GM18858 (cell line): ENCODE measurements at regions not wholly inside any gene's neighbourhood (a gene's known extent, or its start where the extent isn't known, plus 50 kb on each side); places are given as distances from the start of the nearest gene placed in this dataset.
A peak's percentile ranks its signal among the peaks of the same experiment; 100 is the strongest.
"Not testable (repeated sequence)": the region's sequence is repeated elsewhere in the genome, so short reads cannot be mapped to it uniquely, and the experiment has no call there.

Source experiments
- ATAC-seq: cut with Tn5 transposase; IDR thresholded peaks from one replicate; pipeline ENCODE4 v1.9.1; 2021; ENCODE audit not compliant: unreplicated experiment

DNA sequence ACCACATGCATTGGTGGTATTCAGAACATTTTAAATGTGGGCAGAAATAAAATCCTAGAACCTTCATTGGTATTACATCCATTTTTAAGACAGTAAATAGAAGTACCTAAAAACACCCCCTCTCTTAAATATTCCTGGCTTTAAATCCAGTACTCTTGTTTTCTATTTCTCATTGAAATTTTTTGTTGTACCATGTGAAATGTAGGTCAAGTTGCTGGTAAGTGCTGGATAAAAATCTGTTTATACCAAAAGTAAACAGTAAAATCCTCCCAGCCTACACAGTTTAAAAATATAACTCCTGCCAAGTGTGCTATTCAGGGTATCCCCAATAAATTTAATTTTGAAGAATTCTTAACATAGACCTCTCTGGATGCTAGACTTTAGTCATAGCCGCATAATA, 75.0 kb upstream of the FST start:
- no peak for ATAC-seq

GRCh38 chr5:53406630-53407316, 73.7 kb upstream of the FST start:
- ATAC-seq = no peak

DNA sequence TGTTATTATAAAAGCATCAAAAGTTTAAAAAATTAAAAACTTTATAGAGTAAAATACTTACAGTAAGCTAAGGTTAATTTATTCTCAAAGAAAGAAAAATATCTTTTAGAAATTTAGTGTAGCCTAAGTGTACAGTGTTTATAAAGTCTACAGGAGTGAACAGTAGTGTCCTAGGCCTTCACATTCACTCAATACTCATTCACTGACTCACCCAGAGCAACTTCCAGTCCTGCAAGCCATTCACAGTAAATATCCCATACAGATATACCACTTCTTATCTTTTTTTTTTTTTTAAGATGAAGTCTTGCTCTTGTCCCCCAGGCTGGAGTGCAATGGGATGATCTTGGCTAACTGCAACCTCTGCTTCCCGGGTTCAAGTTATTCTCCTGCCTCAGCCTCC, 73.1 kb upstream of the FST start:
- ATAC-seq = no peak

DNA sequence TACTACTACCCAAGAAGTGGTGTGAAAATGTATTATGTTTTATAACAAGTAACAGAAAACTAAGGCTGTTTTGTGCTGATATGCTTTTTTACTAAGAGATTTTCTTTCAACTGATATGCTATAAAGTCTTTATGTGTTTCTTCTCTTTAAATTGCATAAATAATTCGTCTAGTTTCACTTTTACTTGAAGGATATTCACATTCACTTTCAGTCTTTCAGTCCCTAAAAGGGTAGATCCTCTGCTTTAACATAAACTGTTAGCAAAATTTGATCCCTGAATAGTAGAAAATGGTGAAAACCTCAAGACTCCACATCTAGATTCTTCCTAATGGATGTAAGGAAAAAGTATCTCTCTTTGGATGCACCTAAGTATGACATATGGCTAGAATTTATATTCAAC, 69.0 kb upstream of the FST start:
- ATAC-seq = peak; percentile 60

DNA sequence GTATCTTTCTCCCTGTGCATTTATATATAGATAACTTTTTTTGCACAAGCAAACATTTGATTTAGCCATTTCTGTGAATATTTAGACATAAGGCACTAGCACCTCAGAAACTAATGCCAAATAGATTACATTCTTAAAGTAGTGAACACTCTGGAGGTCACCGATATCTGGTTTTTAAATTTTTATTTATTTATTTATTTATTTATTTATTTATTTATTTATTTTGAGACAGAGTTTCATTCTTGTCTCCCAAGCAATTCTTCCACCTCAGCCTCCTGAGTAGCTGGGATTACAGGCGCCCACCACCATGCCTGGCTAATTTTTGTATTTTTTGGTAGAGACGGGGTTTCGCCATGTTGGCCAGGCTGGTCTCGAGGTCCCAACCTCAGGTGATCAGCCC, 67.9 kb upstream of the FST start:
- ATAC-seq = not testable (repeated sequence)

DNA sequence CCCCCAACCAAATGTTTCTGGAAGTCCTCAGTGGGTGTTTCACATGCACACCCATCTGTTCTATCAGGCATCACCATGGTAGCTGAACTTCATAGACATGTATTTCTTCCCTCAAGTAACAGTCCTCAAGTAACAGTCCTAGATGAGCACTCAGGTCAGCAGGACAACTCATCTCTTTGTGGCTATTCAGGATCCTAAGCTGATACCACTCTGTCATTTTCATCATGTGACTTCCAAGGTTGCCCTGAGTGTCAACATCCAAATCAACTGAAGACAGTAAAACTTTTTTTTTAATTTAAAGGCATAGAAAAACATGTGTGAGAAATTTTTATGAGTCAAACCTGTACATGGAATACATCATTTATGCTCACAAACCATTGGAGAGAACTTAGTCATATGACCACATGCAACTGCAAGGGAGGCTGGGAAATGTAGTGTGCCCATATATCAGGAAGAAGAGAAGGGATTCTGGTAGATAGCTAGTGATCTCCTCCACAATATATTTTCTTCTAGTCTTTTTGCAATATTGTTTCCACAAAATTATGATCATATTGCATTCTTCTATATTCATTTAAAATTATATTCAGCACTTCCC, 64.2 kb upstream of the FST start:
- no peak for ATAC-seq

DNA sequence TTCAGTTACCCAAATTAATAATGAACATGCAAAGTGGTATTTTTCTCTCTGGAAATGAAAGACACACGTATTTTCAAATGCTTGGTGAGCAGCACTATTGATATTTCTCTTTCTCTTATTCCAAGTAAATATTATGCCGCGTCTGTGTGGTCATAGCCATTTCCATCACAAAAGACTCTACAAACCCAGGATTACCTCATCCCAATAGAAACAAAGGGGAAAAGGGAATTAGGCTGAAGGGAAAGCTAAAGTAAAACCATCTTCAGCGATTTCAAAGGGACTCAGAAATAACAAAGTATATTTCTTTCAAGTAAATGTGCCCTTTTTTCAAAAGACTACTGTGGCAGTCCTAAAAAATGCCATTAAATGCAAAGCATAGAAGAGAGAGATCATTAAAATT, 62.0 kb upstream of the FST start:
- ATAC-seq = no peak

DNA sequence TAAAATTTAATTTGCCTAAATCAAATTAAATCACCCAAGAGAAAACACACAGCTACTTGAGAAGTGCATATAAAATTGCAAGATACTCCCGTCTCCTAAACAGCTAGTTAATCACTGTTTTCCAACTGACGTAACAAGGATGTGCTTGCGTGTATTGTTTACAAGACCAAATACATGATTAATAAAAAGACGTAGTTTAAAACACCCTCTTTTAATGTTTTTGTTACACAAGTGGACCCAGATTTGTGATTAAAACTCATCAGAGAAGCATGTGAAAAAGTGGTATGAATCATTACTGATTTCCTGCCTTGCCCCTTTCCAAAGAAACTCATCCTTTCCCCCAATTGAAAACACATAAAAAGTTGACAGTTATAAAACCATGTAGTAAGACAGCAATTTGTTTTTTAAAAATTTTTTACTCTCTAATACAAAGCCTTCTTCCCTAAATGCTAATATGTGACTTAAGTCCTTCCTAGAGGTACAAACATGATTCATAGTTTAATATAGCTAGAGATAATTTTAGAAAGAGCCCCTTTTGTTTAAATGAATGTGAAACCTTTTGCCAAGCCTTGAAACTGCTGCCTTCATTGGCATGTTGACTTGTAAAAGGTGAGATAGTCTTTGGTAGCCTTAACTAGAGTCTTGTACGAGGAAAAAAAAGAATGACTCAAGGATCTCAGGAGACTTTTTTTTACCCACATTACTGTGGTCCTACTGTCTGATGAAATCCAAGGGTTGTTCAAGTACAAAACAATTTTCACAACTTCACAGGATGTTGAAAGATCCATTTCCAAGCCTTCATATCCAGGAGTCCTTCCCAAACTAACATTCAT, 61.4 kb upstream of the FST start:
- no peak for ATAC-seq

- ATAC-seq = no peak
Observed at GRCh38 chr5:53422539-53422938, 57.9 kb upstream of the FST start.

- no peak for ATAC-seq
Observed at GRCh38 chr5:53423724-53424123, 56.7 kb upstream of the FST start.

DNA sequence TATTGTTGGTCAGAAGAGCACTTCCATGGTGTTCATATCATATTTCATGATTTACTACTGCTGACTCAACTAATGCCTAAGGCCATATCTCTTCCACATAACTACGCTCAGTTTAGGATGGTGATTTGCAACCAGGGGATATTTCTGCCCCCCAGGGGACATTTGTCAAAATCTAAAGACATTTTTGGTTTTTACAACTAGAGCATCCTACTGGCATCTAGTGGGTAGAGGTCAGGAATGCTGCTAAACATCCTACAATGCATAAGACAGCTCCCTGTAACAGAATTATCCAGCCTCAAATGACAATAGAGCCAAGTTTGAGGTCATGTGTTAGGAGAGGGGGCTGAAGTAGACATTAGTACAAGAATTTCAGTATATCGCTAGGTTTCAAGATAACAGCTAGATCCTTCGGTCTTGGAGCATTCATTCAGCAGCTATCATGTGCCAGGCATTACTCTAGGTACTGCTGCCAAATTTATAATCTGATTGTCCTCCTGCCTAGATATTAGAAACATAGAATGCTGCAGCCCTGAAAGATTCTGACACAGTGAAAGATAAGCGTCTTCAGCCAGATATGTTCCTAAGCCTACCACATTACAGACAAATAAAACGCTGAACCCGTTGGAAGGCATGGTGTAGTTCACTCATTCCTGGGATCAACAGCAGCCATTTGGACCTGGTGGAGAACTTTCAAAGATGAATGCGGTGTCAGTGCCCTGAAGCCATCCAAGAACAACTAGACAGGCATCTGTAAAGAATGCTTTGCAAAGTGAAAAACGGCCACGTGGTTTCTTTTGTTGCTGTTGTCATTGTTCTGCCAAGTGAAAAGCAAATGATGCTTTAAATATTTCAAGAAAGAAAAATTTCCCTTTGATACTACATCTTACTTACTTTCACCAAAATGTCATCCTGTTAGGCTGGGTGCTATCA, 55.5 kb upstream of the FST start:
- no peak for ATAC-seq

GRCh38 chr5:53425687-53426511, 54.5 kb upstream of the FST start:
- ATAC-seq = no peak

GRCh38 chr5:53426512-53426830, 54.0 kb upstream of the FST start:
- no peak for ATAC-seq

DNA sequence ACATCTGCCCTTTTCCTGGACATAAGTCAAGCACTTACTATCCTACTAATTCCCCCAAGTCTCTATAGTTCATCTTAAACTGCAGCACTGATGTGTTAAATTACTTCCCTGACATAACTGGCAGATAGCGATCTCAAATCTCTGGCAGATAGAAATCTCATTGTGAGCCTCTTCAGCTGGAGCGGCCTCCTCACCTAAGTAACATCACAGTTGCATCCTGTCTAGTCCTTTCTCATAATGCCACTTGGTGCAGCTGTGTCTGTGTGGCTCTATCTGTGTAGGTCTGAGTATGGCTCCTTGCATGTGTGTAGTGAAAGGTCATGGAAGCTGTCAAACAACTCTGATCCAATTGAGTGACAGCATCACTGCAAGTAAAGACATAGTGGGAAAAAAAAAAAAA, 53.6 kb upstream of the FST start:
- no peak for ATAC-seq

DNA sequence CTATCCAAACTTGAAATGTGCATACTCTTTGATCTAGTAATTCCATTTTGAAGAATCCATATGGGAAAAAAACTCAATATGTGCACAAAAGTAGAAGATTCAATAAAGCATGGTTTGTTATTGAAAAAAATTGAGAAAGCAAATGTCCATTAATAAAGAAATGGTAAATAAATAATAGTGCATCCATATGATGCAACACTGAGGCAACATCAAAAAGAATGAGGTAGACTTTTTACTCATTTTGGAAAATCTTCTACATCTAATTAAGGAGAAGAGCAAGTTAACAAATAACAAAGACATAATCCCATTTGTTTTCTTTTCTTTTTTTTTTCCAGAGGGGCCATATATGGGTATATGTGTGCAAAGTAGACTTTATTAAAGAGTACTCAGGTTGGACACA, 52.5 kb upstream of the FST start:
- no peak for ATAC-seq

- ATAC-seq = no peak
Observed at GRCh38 chr5:53429706-53430105, 50.7 kb upstream of the FST start.

GRCh38 chr5:53430618-53431252, 49.7 kb upstream of the FST start:
- ATAC-seq = no peak
